ENCODE measurements at regions not wholly inside any gene's neighbourhood (a gene's known extent, or its start where the extent isn't known, plus 50 kb on each side); places are given as distances from the start of the nearest gene placed in this dataset.

GRCh38 chr2:117406443-117406842 lies 408.0 kb upstream of the DDX18 start (continued):
- TF ChIP-seq, protein P1, sequence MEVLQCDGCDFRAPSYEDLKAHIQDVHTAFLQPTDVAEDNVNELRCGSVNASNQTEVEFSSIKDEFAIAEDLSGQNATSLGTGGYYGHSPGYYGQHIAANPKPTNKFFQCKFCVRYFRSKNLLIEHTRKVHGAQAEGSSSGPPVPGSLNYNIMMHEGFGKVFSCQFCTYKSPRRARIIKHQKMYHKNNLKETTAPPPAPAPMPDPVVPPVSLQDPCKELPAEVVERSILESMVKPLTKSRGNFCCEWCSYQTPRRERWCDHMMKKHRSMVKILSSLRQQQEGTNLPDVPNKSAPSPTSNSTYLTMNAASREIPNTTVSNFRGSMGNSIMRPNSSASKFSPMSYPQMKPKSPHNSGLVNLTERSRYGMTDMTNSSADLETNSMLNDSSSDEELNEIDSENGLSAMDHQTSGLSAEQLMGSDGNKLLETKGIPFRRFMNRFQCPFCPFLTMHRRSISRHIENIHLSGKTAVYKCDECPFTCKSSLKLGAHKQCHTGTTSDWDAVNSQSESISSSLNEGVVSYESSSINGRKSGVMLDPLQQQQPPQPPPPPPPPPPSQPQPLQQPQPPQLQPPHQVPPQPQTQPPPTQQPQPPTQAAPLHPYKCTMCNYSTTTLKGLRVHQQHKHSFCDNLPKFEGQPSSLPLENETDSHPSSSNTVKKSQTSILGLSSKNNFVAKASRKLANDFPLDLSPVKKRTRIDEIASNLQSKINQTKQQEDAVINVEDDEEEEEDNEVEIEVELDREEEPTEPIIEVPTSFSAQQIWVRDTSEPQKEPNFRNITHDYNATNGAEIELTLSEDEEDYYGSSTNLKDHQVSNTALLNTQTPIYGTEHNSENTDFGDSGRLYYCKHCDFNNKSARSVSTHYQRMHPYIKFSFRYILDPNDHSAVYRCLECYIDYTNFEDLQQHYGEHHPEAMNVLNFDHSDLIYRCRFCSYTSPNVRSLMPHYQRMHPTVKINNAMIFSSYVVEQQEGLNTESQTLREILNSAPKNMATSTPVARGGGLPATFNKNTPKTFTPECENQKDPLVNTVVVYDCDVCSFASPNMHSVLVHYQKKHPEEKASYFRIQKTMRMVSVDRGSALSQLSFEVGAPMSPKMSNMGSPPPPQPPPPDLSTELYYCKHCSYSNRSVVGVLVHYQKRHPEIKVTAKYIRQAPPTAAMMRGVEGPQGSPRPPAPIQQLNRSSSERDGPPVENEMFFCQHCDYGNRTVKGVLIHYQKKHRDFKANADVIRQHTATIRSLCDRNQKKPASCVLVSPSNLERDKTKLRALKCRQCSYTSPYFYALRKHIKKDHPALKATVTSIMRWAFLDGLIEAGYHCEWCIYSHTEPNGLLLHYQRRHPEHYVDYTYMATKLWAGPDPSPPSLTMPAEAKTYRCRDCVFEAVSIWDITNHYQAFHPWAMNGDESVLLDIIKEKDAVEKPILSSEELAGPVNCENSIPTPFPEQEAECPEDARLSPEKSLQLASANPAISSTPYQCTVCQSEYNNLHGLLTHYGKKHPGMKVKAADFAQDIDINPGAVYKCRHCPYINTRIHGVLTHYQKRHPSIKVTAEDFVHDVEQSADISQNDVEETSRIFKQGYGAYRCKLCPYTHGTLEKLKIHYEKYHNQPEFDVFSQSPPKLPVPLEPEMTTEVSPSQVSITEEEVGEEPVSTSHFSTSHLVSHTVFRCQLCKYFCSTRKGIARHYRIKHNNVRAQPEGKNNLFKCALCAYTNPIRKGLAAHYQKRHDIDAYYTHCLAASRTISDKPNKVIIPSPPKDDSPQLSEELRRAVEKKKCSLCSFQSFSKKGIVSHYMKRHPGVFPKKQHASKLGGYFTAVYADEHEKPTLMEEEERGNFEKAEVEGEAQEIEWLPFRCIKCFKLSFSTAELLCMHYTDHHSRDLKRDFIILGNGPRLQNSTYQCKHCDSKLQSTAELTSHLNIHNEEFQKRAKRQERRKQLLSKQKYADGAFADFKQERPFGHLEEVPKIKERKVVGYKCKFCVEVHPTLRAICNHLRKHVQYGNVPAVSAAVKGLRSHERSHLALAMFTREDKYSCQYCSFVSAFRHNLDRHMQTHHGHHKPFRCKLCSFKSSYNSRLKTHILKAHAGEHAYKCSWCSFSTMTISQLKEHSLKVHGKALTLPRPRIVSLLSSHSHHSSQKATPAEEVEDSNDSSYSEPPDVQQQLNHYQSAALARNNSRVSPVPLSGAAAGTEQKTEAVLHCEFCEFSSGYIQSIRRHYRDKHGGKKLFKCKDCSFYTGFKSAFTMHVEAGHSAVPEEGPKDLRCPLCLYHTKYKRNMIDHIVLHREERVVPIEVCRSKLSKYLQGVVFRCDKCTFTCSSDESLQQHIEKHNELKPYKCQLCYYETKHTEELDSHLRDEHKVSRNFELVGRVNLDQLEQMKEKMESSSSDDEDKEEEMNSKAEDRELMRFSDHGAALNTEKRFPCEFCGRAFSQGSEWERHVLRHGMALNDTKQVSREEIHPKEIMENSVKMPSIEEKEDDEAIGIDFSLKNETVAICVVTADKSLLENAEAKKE (CRISPR knock-in tag; IDR thresholded peaks at IDR 0.05) = no peak
- no peak for TF ChIP-seq STAT1 (IDR thresholded peaks at IDR 0.05; ENCODE audit: unreplicated experiment)

GRCh38 chr2:117407746-117408145 lies 406.7 kb upstream of the DDX18 start:
- H3K36me3 Mint-ChIP-seq (ENCODE audit: low read depth) = no peaks in the 10 kb centered on the region
- no peaks in the 10 kb centered on the region for H3K27me3 Mint-ChIP-seq (ENCODE audit: insufficient read depth, low read depth, poor library complexity)

More at GRCh38 chr2:117407746-117408145, 406.7 kb upstream of the DDX18 start:
- Mint-ChIP-seq H3K9me3 (no peaks in the 10 kb centered on the region), H3K27ac (no peak overlapping the region), H3K4me3 (no peak overlapping the region), H3K4me1 (no peaks in the 10 kb centered on the region)
- Histone ChIP-seq H3K36me3 (ENCODE audit: insufficient read depth) (no peaks in the 10 kb centered on the region), H3K4me2 (no peak overlapping the region), H3K27me3 (ENCODE audit: insufficient read depth) (no peaks in the 10 kb centered on the region), H3F3A (replicated peaks; ENCODE audit: low read depth) (no peaks in the 10 kb centered on the region), H3K4me3 (no peak overlapping the region), H3K79me2 (replicated peaks; ENCODE audit: insufficient read depth) (no peaks in the 10 kb centered on the region), H2AFZ (no peak overlapping the region), H4K20me1 (replicated peaks; ENCODE audit: insufficient read depth) (no peaks in the 10 kb centered on the region), H3K4me1 (ENCODE audit: insufficient read depth) (no peaks in the 10 kb centered on the region), H3K9me2 (ENCODE audit: insufficient read depth) (no peaks in the 10 kb centered on the region), H3K27ac (ENCODE audit: low read depth) (no peak overlapping the region)
- DNase-seq (ENCODE audit: low spot score) = no peak
- no peak for TF ChIP-seq ETS1 (IDR thresholded peaks at IDR 0.05)
- TF ChIP-seq EZH2phosphoT487 (IDR thresholded peaks at IDR 0.05; ENCODE audit: unreplicated experiment) = no peak
- no peak for ATAC-seq
